ENCODE measurements at regions not wholly inside any gene's neighbourhood (a gene's known extent, or its start where the extent isn't known, plus 50 kb on each side); places are given as distances from the start of the nearest gene placed in this dataset.

- H3K4me3 ChIP-seq, result no peak overlapping the region
- intact Hi-C loops (cut with DNase I), result no loop called here
- no peaks in the 10 kb centered on the region for H3K9me3 ChIP-seq
- no peak overlapping the region for H3K27ac ChIP-seq
- H3K27me3 ChIP-seq (replicated peaks; ENCODE audit: insufficient read depth), result no peaks in the 10 kb centered on the region
- H3K4me1 ChIP-seq (replicated peaks), result no peaks in the 10 kb centered on the region
- no peaks in the 10 kb centered on the region for H3K36me3 ChIP-seq
- WGBS, result 82% methylated on average over 32 of the region's 32 CpGs
- DNase-seq (ENCODE audit: low spot score), result no peak
- TF ChIP-seq CTCF (IDR thresholded peaks at IDR 0.05) (no peak), POLR2A (IDR thresholded peaks at IDR 0.05) (no peak), POLR2AphosphoS5 (IDR thresholded peaks at IDR 0.05) (no peak)
Measured at GRCh38 chr7:156169474-156170370, 357.5 kb upstream of the SHH start.

GRCh38 chr7:156168434-156168833 lies 356.2 kb upstream of the SHH start:
- H3K27ac ChIP-seq, result no peak overlapping the region
- no peak for DNase-seq (ENCODE audit: low spot score)
- H3K4me1 ChIP-seq (replicated peaks), result no peaks in the 10 kb centered on the region
- 88% methylated on average over 18 of the region's 18 CpGs for WGBS
- H3K36me3 ChIP-seq, result no peaks in the 10 kb centered on the region
- H3K27me3 ChIP-seq (replicated peaks; ENCODE audit: insufficient read depth), result no peaks in the 10 kb centered on the region
- intact Hi-C loops (cut with DNase I), result no loop called here
- TF ChIP-seq POLR2AphosphoS5 (IDR thresholded peaks at IDR 0.05), result no peak
- TF ChIP-seq CTCF (IDR thresholded peaks at IDR 0.05), result no peak
- no peak for TF ChIP-seq POLR2A (IDR thresholded peaks at IDR 0.05)
- no peaks in the 10 kb centered on the region for H3K9me3 ChIP-seq
- H3K4me3 ChIP-seq, result no peak overlapping the region

GRCh38 chr7:156167987-156168386 lies 355.7 kb upstream of the SHH start:
- no peak overlapping the region for H3K4me3 ChIP-seq
- WGBS, result 72% methylated on average over 5 of the region's 5 CpGs
- intact Hi-C loops (cut with DNase I), result no loop called here
- no peaks in the 10 kb centered on the region for H3K27me3 ChIP-seq (replicated peaks; ENCODE audit: insufficient read depth)
- H3K36me3 ChIP-seq, result no peaks in the 10 kb centered on the region
- no peaks in the 10 kb centered on the region for H3K4me1 ChIP-seq (replicated peaks)
- TF ChIP-seq POLR2A (IDR thresholded peaks at IDR 0.05) (no peak), CTCF (IDR thresholded peaks at IDR 0.05) (no peak), POLR2AphosphoS5 (IDR thresholded peaks at IDR 0.05) (no peak)
- no peak overlapping the region for H3K27ac ChIP-seq
- DNase-seq (ENCODE audit: low spot score), result no peak
- H3K9me3 ChIP-seq, result no peaks in the 10 kb centered on the region

GRCh38 chr7:156167417-156167807 lies 355.1 kb upstream of the SHH start:
- no peaks in the 10 kb centered on the region for H3K36me3 ChIP-seq
- intact Hi-C loops (cut with DNase I), result no loop called here
- H3K9me3 ChIP-seq, result no peaks in the 10 kb centered on the region
- no peak overlapping the region for H3K4me3 ChIP-seq
- H3K27ac ChIP-seq, result no peak overlapping the region
- TF ChIP-seq POLR2AphosphoS5 (IDR thresholded peaks at IDR 0.05), result no peak
- no peak for TF ChIP-seq CTCF (IDR thresholded peaks at IDR 0.05)
- TF ChIP-seq POLR2A (IDR thresholded peaks at IDR 0.05), result no peak
- WGBS, result 72% methylated on average over 10 of the region's 10 CpGs
- DNase-seq (ENCODE audit: low spot score), result no peak
- no peaks in the 10 kb centered on the region for H3K4me1 ChIP-seq (replicated peaks)
- H3K27me3 ChIP-seq (replicated peaks; ENCODE audit: insufficient read depth), result no peaks in the 10 kb centered on the region
